ENCODE measurements at regions not wholly inside any gene's neighbourhood (a gene's known extent, or its start where the extent isn't known, plus 50 kb on each side); places are given as distances from the start of the nearest gene placed in this dataset.
A peak's percentile ranks its signal among the peaks of the same experiment; 100 is the strongest.
"Not testable (repeated sequence)": the region's sequence is repeated elsewhere in the genome, so short reads cannot be mapped to it uniquely, and the experiment has no call there.

DNA sequence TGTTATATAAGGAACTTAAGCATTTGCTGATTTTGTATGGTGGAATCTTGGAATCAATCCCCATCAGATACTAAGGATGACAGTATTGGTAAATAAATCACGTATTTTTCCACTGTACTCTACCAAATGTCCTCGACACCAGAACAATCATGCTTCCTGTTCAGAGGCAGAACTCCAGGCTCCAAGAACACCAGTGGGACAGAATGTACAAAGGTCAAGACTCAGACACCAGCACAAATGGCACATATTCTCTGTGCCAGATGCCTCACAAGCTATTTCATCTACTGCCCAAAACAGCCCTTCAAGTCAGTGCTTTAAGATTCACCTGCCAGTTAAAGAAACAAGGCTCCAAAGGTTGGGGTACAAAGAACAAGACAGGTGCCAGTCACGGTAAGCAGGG lies 420.5 kb downstream of the STK39 start:
- H3K4me3 ChIP-seq, result no peak overlapping the region
- H3K36me3 ChIP-seq, result no peaks in the 10 kb centered on the region
- H3K4me1 ChIP-seq, result peaks cover 22% of the 10 kb centered on the region
- no peak for DNase-seq
- no peaks in the 10 kb centered on the region for H3K9me3 ChIP-seq (replicated peaks)
- H3K27ac ChIP-seq, result no peak overlapping the region
- H3K27me3 ChIP-seq, result no peaks in the 10 kb centered on the region

DNA sequence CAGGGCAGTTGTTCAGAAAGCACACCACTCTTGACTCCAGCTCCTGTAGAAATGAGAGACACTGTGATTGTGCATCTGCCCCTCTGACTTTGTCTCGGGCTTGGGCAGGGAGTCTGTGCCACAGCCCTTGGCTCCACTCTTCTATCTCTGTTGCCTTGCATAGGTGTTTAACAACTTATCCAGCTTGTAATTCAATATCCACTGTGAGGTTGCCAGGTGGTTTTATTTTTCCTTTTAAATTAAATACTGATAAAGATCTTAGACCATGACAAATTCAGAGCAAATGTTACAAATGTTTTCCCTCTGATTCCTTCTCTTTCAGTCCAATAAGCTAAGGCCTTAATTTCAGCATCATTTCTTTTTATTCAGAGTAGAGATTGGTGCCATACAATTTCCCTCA lies 421.7 kb downstream of the STK39 start:
- DNase-seq, result peak; percentile 32 to 58
- H3K4me1 ChIP-seq, result peaks cover 22% of the 10 kb centered on the region
- H3K9me3 ChIP-seq (replicated peaks), result no peaks in the 10 kb centered on the region
- peak overlapping the region; percentile 57 for H3K27ac ChIP-seq
- H3K4me3 ChIP-seq, result no peak overlapping the region
- no peaks in the 10 kb centered on the region for H3K27me3 ChIP-seq
- H3K36me3 ChIP-seq, result no peaks in the 10 kb centered on the region

DNA sequence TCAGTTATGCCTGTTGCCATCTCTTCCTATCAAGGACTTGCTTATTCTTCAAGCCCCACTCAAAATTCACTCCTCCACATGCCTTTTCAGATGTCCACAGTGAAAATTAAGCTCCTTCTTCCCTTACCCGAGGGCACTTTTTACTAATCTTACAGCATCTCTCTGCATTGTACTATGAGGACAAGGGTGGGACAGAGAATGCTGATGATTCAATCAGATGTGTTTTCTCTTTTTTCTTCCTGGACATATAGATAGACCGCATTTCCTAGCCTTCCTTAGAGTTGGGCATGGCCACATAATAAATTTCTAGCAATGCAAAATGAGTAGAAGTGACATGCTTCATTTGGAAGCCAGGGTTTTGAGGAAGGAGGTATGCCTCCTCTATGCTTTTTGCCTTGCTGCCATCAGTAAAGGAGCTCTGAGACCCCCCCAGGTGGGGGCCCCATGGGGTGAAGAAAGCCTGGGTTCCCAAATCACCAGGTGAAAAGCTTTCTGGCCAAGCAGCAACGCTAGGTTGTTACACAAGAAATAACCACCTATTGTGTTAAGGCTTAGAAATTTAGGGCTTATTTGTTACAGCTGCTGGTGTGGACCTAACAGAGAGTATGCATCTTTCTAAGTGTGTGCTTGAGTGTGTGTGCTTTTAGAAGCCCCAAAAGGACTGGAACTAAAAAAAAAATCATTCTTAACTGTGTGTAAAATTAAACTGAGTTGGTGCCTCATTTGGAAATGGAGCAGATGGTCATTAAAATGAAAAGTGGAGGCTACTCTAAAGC lies 424.5 kb downstream of the STK39 start:
- H3K9me3 ChIP-seq (replicated peaks), result no peaks in the 10 kb centered on the region
- no peaks in the 10 kb centered on the region for H3K36me3 ChIP-seq
- no peak overlapping the region for H3K27ac ChIP-seq
- H3K4me1 ChIP-seq, result peaks cover 17% of the 10 kb centered on the region
- DNase-seq, result no peak
- H3K4me3 ChIP-seq, result no peak overlapping the region
- H3K27me3 ChIP-seq, result no peaks in the 10 kb centered on the region

DNA sequence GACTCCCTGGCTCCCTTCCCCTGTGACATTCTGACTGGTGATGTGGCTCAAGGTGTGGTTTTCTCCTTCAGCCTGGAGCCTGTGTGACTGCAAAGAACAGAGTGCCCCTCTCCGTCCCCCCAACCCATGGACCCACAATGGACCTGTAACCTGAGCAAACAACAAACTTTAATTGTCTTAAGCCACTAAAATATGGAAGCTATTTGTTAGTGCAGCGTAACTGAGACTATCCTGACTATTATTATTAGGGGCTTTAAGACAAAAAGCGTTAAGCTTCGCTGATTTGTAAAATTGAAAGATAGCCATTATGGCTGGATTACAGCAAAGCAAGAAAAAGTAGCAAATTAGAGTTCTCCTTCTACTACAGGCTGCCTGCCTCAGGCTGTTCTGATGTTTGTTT lies 426.9 kb downstream of the STK39 start:
- no peak overlapping the region for H3K27ac ChIP-seq
- no peaks in the 10 kb centered on the region for H3K27me3 ChIP-seq
- no peak overlapping the region for H3K4me3 ChIP-seq
- H3K9me3 ChIP-seq (replicated peaks), result no peaks in the 10 kb centered on the region
- H3K4me1 ChIP-seq, result peaks cover 14% of the 10 kb centered on the region
- H3K36me3 ChIP-seq, result no peaks in the 10 kb centered on the region
- DNase-seq, result no peak

DNA sequence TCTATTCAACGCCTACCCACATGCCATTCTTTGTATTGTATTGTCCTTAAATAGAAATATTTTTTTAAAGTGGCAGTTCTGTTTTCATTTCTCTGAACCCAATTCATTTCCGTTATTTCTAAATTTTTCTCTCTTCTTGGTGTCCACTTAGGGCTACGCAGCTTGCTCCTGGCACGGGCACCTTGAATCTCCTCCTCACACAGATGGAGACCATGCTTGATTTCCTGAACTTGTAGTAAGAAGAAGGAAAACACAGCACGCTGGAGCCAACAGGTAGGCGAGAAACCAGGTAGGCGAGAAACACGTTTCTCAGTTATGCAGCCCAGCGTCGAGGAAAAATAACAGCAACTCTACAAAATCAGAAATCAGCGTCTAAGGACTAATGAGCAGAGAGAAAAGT lies 428.9 kb downstream of the STK39 start:
- no peaks in the 10 kb centered on the region for H3K9me3 ChIP-seq (replicated peaks)
- H3K4me3 ChIP-seq, result no peak overlapping the region
- H3K27me3 ChIP-seq, result no peaks in the 10 kb centered on the region
- DNase-seq, result no peak
- no peak overlapping the region for H3K27ac ChIP-seq
- peaks cover 18% of the 10 kb centered on the region for H3K4me1 ChIP-seq
- H3K36me3 ChIP-seq, result no peaks in the 10 kb centered on the region

DNA sequence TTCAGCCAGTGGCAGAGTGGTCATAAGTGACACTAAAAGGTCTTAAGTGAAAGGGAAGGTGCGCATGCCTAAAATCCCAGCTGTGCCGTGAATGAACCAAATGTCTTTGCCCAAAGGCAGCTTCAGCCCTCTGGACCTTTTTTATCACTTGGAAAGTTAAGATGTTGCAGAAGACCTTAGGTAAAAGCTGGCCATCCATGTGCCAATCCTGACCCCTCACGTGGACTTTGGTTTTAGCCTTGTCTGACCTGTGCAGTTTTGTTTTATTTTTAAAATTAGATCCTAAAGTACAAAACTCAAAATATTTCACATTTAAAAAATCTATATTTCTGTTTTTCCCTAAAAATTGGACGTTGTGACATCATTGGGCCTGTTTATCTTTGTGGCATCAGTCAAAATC lies 429.5 kb downstream of the STK39 start:
- H3K4me3 ChIP-seq, result no peak overlapping the region
- H3K27ac ChIP-seq, result no peak overlapping the region
- no peaks in the 10 kb centered on the region for H3K9me3 ChIP-seq (replicated peaks)
- no peaks in the 10 kb centered on the region for H3K36me3 ChIP-seq
- DNase-seq, result no peak
- H3K27me3 ChIP-seq, result no peaks in the 10 kb centered on the region
- H3K4me1 ChIP-seq, result peaks cover 18% of the 10 kb centered on the region

DNA sequence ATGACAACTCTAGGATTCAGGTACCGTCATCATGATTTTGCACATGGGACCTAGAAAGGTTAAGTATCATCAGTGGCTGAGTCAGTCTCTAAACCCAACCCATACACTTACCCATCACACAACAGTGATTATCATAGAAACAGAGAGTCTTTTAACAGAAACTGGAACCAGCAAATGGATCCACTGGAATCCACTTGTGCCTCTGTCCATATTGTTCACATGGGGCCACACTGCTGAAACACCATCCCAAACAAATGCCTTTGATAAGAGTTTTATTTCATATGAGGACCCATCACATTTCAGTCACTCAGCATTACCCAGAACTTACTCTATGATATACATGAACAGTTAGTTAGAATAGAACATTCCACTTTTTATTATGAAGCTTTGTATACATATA lies 430.0 kb downstream of the STK39 start:
- Histone ChIP-seq H3K36me3 (no peaks in the 10 kb centered on the region), H3K9me3 (replicated peaks) (no peaks in the 10 kb centered on the region), H3K27ac (no peak overlapping the region), H3K4me1 (peaks cover 18% of the 10 kb centered on the region), H3K4me3 (no peak overlapping the region), H3K27me3 (no peaks in the 10 kb centered on the region)
- DNase-seq, result no peak

DNA sequence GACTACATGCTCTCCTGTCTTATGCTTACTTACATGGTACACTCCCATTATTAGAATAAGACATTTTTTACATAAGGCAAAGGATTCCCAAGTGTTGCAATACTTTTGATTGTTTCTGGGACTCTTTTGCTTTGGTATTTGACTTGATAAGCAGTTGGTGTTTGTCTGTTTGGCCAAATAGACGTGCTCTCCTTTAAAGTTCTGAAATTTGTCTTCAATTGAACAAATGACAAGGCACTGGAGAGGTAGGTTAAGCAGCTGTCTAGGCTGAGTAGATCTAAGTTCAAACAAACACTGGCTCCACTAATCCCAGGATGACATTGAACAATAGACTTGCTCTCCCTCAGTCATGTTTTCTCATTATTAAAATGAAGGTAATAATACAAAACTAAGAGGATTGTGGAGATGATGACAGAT lies 430.5 kb downstream of the STK39 start:
- Histone ChIP-seq H3K4me1 (peaks cover 18% of the 10 kb centered on the region), H3K36me3 (no peaks in the 10 kb centered on the region), H3K27ac (no peak overlapping the region), H3K9me3 (replicated peaks) (no peaks in the 10 kb centered on the region), H3K4me3 (no peak overlapping the region), H3K27me3 (no peaks in the 10 kb centered on the region)
- DNase-seq, result peak in 1 of 2 experiments; percentile 32

DNA sequence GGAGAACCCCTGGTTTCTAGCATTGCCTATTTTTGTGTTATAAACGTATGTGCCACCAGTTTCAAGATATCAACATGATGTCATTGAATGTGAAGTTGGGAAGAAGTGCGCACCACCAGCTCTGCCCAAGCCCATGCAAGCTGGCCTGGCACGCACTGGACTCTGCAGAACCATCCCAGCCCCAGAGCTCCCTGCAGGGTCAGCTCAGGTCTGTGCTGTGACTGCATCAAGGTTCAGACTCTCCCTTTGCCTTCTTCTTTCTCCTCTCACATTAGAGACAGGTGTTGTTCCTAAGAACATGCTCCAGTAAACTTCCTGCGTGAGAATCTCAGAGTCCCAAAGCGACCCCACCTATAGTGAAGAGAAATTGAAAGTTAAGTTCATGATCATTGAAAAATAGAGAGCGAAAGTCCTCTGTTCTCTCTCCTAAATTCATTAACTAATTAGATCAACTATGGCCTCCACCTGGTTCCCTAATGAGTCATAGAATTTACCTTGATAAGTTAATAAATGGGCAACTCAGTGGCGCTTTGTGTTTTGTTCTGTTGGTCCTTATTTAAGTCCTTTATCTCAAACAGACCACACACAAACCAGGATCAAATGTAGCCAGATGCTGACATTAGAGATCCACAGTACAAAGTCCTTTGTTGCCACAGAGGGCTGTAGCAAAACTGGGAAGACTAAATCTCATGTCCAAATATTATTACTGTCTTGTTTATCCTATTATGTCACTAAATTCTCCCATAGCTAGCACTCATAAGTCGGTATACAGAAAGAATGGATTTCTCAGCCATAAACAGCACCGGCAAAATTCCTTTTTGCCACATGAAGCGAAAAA lies 432.3 kb downstream of the STK39 start:
- Histone ChIP-seq H3K9me3 (replicated peaks) (no peaks in the 10 kb centered on the region; the same call in 1 of the 2 replicates), H3K4me3 (no peak overlapping the region), H3K27me3 (no peaks in the 10 kb centered on the region), H3K4me1 (peaks cover 18% of the 10 kb centered on the region), H3K36me3 (no peaks in the 10 kb centered on the region), H3K27ac (no peak overlapping the region; the same call in 1 of the 2 replicates)
- DNase-seq, result peak; percentile 15 to 58

DNA sequence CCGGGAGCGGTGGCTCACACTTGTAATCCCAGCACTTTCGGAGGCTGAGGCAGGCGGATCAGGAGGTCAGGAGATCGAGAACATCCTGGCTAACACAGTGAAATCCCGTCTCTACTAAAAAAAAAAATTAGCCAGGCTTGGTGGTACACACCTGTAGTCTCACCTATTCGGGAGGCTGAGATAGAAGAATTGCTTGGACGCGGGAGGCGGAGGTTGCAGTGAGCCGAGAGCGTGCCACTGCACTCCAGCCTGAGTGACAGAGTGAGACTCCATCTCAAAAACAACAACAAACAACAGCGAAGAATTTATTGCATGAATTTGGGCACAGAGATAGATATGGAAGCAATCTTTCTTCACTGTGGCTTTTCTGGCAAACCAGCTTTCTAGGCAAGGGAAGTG lies 432.9 kb downstream of the STK39 start:
- not testable (repeated sequence) for DNase-seq; H3K9me3 ChIP-seq (replicated peaks); H3K27ac ChIP-seq; H3K4me3 ChIP-seq; H3K27me3 ChIP-seq; H3K36me3 ChIP-seq
- H3K4me1 ChIP-seq, result peaks cover 18% of the 10 kb centered on the region

DNA sequence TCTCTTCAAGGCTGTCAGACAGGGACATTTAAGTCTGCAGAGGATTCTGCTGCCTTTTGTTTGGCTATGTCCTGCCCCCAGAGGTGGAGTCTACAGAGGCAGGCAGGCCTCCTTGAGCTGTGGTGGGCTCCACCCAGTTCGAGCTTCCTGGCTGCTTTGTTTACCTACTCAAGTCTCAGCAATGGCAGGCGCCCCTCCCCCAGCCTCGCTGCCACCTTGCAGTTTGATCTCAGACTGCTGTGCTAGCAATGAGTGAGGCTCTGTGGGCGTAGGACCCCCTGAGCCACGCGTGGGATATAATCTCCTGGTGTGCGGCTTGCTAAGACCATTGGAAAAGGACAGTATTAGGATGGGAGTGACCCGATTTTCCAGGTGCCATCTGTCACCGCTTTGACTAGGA lies 437.6 kb downstream of the STK39 start:
- not testable (repeated sequence) for H3K27ac ChIP-seq; H3K4me1 ChIP-seq; H3K9me3 ChIP-seq (replicated peaks); H3K36me3 ChIP-seq; H3K4me3 ChIP-seq; H3K27me3 ChIP-seq; DNase-seq

DNA sequence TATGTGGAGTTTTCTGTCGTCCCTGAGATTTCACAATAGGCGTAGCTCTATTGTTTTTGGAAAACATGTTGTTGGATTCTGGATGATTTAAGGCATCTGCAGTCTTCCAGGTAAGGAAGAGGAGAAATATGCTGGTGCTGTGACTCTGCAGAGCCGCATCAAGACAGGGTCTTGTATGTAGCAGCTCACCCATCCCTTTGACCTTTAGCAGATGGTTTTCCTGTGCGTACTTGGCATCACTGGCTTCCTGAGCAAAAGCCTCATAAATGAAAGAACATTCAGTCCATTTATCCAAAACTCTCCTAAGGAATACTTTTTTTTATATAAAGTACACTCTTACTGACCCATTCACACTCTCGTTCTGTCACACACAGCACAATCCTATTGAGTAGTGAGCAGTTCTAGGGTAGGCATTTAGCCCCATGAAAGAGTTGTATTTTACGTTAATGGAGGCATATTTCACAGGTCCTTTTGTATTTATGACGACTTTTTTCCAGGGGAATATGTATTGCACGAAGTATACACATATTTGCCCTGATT lies 443.9 kb downstream of the STK39 start:
- no peaks in the 10 kb centered on the region for H3K27me3 ChIP-seq
- H3K9me3 ChIP-seq (replicated peaks), result peaks cover 4% of the 10 kb centered on the region; the same call in 1 of the 2 replicates
- H3K27ac ChIP-seq, result no peak overlapping the region
- no peak overlapping the region for H3K4me3 ChIP-seq
- peaks cover 15% of the 10 kb centered on the region for H3K4me1 ChIP-seq
- no peak for DNase-seq
- no peaks in the 10 kb centered on the region for H3K36me3 ChIP-seq

DNA sequence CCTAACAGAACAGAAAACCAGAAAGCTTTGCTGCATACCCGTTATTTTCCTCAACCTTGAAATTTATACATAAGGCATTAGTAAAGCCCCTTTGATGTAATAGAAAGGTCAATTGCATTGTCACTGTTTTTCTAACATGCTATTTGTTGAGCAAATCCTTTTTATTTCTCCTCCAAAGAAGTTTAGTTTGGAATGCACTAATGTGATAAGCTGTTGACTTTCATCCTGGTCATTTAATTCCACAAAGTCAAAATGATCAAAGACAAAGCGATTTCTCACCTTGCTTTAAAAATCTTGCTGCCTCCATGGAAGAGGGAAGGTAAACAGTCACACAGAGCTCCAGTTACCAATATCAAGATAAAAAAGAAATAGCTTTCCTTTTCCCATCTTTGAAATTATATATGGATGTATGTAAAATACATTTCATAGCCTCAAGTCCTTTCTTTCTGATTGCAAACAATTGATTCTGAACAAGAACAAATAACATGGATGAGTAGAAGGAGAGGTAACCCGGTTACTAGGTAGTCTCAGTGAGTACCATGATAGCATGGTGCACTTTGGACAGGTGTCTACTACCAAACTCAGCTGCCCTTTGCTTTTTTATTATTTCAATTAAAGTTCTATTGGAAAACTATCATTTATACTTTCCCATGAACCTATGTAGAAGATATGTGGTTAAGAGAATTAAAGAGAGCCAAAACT lies 452.7 kb downstream of the STK39 start:
- Histone ChIP-seq H3K9me3 (replicated peaks) (no peaks in the 10 kb centered on the region; the same call in 1 of the 2 replicates), H3K4me1 (no peaks in the 10 kb centered on the region), H3K4me3 (no peak overlapping the region), H3K27me3 (no peaks in the 10 kb centered on the region), H3K36me3 (no peaks in the 10 kb centered on the region), H3K27ac (no peak overlapping the region)
- DNase-seq, result no peak

DNA sequence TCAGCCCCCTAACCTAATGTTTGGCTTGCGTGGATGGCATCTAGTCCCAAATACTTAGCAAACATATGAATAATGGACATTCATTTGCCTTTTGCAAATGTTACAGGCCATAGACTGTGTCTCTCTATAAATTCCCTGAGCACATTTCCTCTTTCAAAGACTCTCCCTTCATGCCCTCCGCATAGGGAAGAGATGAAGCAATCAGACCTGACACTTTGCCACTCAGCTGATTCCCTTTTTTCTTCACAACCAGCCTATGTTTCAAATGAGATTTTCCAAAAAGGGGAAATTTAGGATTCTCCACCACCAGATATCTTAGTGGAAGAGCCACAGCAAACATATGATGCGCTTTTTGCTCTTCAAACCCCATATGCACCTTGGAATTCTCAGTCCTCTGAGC lies 453.7 kb downstream of the STK39 start:
- Histone ChIP-seq H3K27ac (no peak overlapping the region), H3K4me1 (no peaks in the 10 kb centered on the region), H3K4me3 (no peak overlapping the region), H3K36me3 (no peaks in the 10 kb centered on the region), H3K9me3 (replicated peaks) (no peaks in the 10 kb centered on the region; the same call in 1 of the 2 replicates), H3K27me3 (no peaks in the 10 kb centered on the region)
- no peak for DNase-seq

DNA sequence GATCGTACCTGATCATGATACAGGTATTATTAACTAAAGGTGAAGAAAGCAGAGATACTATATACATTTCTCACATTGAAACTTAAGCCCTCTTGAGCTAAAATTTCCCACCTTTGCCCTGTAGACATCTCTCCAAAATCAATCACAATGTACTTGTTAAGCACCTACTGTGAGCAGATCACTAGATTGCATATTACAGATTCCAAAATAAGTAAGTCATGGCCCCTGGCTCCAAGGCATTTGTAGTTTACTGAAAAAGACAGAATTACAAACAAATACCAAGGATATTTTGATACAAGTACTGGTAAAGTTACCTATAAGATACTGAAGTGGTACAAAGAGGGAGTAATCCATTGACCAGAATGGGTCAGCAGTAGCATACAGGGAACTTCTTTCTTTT lies 455.3 kb downstream of the STK39 start:
- Histone ChIP-seq H3K27ac (no peak overlapping the region), H3K4me3 (no peak overlapping the region), H3K9me3 (replicated peaks) (no peaks in the 10 kb centered on the region), H3K36me3 (no peaks in the 10 kb centered on the region), H3K27me3 (no peaks in the 10 kb centered on the region), H3K4me1 (no peaks in the 10 kb centered on the region)
- no peak for DNase-seq

Data from SJCRH30 (cell line).